ENCODE measurements at regions not wholly inside any gene's neighbourhood (a gene's known extent, or its start where the extent isn't known, plus 50 kb on each side); places are given as distances from the start of the nearest gene placed in this dataset.

GRCh38 chr20:57760698-57761412, 51.0 kb upstream of the PMEPA1 start:
- ATAC-seq (no peak), DNase-seq (no peak)
- no peaks in the 10 kb centered on the region for H3K36me3 Mint-ChIP-seq (ENCODE audit: low read depth)
- H3K4me3 Mint-ChIP-seq: no peak overlapping the region
- H3K27me3 Mint-ChIP-seq: peaks cover 17% of the 10 kb centered on the region
- no peaks in the 10 kb centered on the region for H3K4me1 Mint-ChIP-seq
- peaks cover 4% of the 10 kb centered on the region for H3K9me3 Mint-ChIP-seq
- H3K27ac Mint-ChIP-seq: no peak overlapping the region

GRCh38 chr20:57759724-57760123, 49.9 kb upstream of the PMEPA1 start:
- Mint-ChIP-seq H3K4me1 (no peaks in the 10 kb centered on the region), H3K27me3 (peaks cover 20% of the 10 kb centered on the region), H3K4me3 (no peak overlapping the region), H3K36me3 (ENCODE audit: low read depth) (no peaks in the 10 kb centered on the region), H3K27ac (no peak overlapping the region), H3K9me3 (peaks cover 4% of the 10 kb centered on the region)
- DNase-seq (no peak), ATAC-seq (no peak)

Measured in activated naive CD8-positive, alpha-beta T cell treated with anti-CD3 and anti-CD28 coated beads, Interleukin-2, amount 50 U/mL, for 24 hours (primary cell).